OCI-LY7 (cell line): ENCODE measurements at regions not wholly inside any gene's neighbourhood (a gene's known extent, or its start where the extent isn't known, plus 50 kb on each side); places are given as distances from the start of the nearest gene placed in this dataset.

Experiments used
- BruUV-seq: library from RNA; stranded (reverse); fragments of 400-500 nt; replicated peaks from 2 replicates; lab custom pipeline; 2021; lab: Mats Ljungman, UMichigan
- CTCF ChIA-PET: fragments of 300-600 bp; sonication (Branson Sonifier 250); formaldehyde crosslinking; loops from one replicate; lab custom pipeline; 2022; ENCODE audit warnings: antibody characterized with exemption; ENCODE audit not compliant: unreplicated experiment; lab: Charles Lee
- POLR2A ChIA-PET: fragments of 300-600 bp; sonication (Branson Sonifier 250); formaldehyde crosslinking; loops from one replicate; lab custom pipeline; 2022; ENCODE audit warnings: antibody characterized with exemption; lab: Charles Lee
- DNase-seq: peaks from one replicate; pipeline ENCODE4 v3.0.0-alpha.2; 2015; ENCODE audit warnings: low spot score
- H2AFZ ChIP-seq: fragments of 200-600 bp; sonication (generic), shearing (Covaris generic); 2 replicates; pipeline ENCODE4 v1.6.1; 2014; ENCODE audit warnings: mild to moderate bottlenecking, antibody characterized with exemption, low read length, moderate library complexity
- H3K27ac ChIP-seq: fragments of 200-600 bp; sonication (generic); 2 replicates; pipeline ENCODE4 v1.5.1; 2014; ENCODE audit warnings: mixed run types, low read depth, mild to moderate bottlenecking, moderate library complexity, low read length, inconsistent platforms; ENCODE audit not compliant: poor library complexity, severe bottlenecking
- H3K36me3 ChIP-seq: fragments of 200-600 bp; sonication (generic); 2 replicates; pipeline ENCODE4 v1.6.1; 2014; ENCODE audit warnings: mild to moderate bottlenecking, antibody characterized with exemption, low read length, moderate library complexity, mixed read lengths; ENCODE audit not compliant: insufficient read depth
- H3K4me1 ChIP-seq: fragments of 200-600 bp; sonication (generic); 2 replicates; pipeline ENCODE4 v1.5.1; 2014; ENCODE audit warnings: mild to moderate bottlenecking, low read length; ENCODE audit not compliant: insufficient read depth, poor library complexity, severe bottlenecking
- H3K4me2 ChIP-seq: fragments of 200-600 bp; sonication (generic); 2 replicates; pipeline ENCODE4 v1.6.1; 2014; ENCODE audit warnings: mild to moderate bottlenecking, low read length
- H3K4me3 ChIP-seq: fragments of 200-600 bp; sonication (generic); 2 replicates; pipeline ENCODE4 v1.5.1; 2014; ENCODE audit warnings: mild to moderate bottlenecking, low read depth, low read length; ENCODE audit not compliant: poor library complexity, severe bottlenecking
- H3K79me2 ChIP-seq: fragments of 200-600 bp; sonication (generic); 2 replicates; pipeline ENCODE4 v1.6.1; 2016; ENCODE audit warnings: low read depth, mild to moderate bottlenecking, low read length, moderate library complexity, mixed read lengths; ENCODE audit not compliant: insufficient read depth
- H3K9me2 ChIP-seq: fragments of 200-600 bp; sonication (generic); 2 replicates; pipeline ENCODE4 v1.6.1; 2016; ENCODE audit warnings: mild to moderate bottlenecking, low read length, mixed read lengths; ENCODE audit not compliant: insufficient read depth
- H3K9me3 ChIP-seq: fragments of 200-600 bp; sonication (generic); 2 replicates; pipeline ENCODE4 v1.6.1; 2014; ENCODE audit warnings: mild to moderate bottlenecking, mixed run types, low read length, mixed read lengths
- H4K20me1 ChIP-seq: fragments of 200-600 bp; sonication (generic); 2 replicates; pipeline ENCODE4 v1.6.1; 2014; ENCODE audit warnings: mild to moderate bottlenecking, antibody characterized with exemption, low read length, moderate library complexity, mixed read lengths; ENCODE audit not compliant: insufficient read depth
- EZH2phosphoT487 ChIP-seq: fragments of 200-600 bp; sonication (generic); IDR thresholded peaks from 2 replicates; pipeline ENCODE4 v1.6.1; 2018; ENCODE audit warnings: low read depth, borderline replicate concordance, mild to moderate bottlenecking, mixed run types, antibody characterized with exemption, low read length, moderate library complexity, mixed read lengths
- intact Hi-C: fragments of 100-400 bp; cut with micrococcal nuclease; formaldehyde crosslinking; loops from one replicate; pipeline ENCODE4 v1.10.0; 2022; ENCODE audit not compliant: unreplicated experiment
- TF ChIP-seq, protein P1 (sequence below): fragments of 200-600 bp; sonication (generic); conservative IDR thresholded peaks from 2 replicates; pipeline ENCODE4 v1.5.1; 2014; ENCODE audit warnings: mild to moderate bottlenecking, antibody characterized with exemption, low read length, moderate library complexity, mixed read lengths

DNA sequence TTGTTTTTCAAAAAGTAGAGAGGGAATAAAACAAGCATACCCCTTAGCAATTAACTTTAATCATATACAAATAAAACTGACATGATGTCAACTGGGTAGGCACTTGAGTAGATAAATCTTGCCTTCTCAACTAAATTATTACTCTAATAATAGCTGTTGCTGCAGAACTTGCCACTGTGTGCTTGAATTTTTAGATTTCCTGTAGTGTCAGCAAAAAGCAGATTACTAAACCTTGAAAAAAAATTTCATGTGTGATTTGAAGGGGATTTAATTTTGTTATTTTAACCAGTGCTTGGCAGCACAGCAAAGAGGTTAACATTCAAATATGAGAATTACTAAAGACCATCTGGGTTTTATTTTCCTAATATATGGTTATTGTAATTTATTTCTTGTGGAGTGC is 438.3 kb upstream of the SPANXN1 start:
- intact Hi-C loops: no loop called here
- TF ChIP-seq EZH2phosphoT487: no peak
- TF ChIP-seq, protein P1, sequence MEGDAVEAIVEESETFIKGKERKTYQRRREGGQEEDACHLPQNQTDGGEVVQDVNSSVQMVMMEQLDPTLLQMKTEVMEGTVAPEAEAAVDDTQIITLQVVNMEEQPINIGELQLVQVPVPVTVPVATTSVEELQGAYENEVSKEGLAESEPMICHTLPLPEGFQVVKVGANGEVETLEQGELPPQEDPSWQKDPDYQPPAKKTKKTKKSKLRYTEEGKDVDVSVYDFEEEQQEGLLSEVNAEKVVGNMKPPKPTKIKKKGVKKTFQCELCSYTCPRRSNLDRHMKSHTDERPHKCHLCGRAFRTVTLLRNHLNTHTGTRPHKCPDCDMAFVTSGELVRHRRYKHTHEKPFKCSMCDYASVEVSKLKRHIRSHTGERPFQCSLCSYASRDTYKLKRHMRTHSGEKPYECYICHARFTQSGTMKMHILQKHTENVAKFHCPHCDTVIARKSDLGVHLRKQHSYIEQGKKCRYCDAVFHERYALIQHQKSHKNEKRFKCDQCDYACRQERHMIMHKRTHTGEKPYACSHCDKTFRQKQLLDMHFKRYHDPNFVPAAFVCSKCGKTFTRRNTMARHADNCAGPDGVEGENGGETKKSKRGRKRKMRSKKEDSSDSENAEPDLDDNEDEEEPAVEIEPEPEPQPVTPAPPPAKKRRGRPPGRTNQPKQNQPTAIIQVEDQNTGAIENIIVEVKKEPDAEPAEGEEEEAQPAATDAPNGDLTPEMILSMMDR: no peak
- no peaks in the 10 kb centered on the region for H3K79me2 ChIP-seq
- no peaks in the 10 kb centered on the region for H3K9me3 ChIP-seq
- BruUV-seq: no TSS peak
- H4K20me1 ChIP-seq: no peaks in the 10 kb centered on the region
- H3K9me2 ChIP-seq: no peaks in the 10 kb centered on the region
- POLR2A ChIA-PET: no interaction called here
- H3K4me2 ChIP-seq: no peak overlapping the region
- H3K4me1 ChIP-seq: no peaks in the 10 kb centered on the region
- no peak for DNase-seq
- CTCF ChIA-PET: no interaction called here
- H3K4me3 ChIP-seq: no peak overlapping the region
- no peak overlapping the region for H2AFZ ChIP-seq
- H3K36me3 ChIP-seq: no peaks in the 10 kb centered on the region
- H3K27ac ChIP-seq: no peak overlapping the region

DNA sequence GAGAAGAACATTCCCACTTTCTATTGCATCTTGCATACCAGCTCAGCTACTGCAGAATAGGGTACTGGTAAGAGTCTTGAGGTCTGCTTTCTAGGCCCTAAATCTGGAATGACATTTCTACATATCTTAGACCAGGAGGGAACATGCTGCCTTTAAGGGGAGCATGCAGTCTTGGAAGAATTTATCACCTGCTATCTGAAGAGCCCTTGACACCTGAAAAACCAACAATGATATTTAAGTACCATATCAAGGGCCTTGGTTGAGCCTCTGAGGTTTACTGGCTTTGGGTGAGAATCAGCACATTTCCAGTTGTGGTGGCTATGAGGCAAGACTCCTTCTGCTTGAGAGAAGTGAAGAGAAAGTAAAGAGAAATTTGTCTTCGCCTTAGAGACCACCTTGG is 436.8 kb upstream of the SPANXN1 start:
- Histone ChIP-seq H3K9me2 (no peaks in the 10 kb centered on the region), H3K4me3 (no peak overlapping the region), H3K36me3 (no peaks in the 10 kb centered on the region), H4K20me1 (no peaks in the 10 kb centered on the region), H3K79me2 (no peaks in the 10 kb centered on the region), H2AFZ (no peak overlapping the region), H3K27ac (no peak overlapping the region), H3K9me3 (no peaks in the 10 kb centered on the region), H3K4me2 (no peak overlapping the region), H3K4me1 (no peaks in the 10 kb centered on the region)
- POLR2A ChIA-PET: no interaction called here
- CTCF ChIA-PET: no interaction called here
- intact Hi-C loops: no loop called here
- DNase-seq: no peak
- BruUV-seq: no TSS peak
- no peak for TF ChIP-seq EZH2phosphoT487
- TF ChIP-seq, protein P1: no peak

DNA sequence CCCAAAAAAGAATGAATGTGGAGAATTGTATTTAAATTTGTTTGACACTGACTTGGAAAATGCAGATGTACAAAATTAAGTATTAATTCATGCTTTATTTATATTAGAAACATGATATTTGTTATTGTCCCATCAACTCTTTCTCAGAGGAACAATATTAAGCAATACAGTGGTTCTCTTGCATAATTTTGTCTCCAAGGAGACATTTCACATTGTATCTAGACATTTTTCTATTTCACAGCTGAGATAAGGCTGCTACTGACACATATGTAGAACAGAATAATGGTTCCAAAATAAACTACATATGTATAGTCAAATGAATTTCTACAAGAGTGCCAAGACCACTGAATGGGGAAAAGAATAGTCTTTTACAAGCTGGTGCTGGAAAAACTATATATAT is 427.9 kb upstream of the SPANXN1 start:
- Histone ChIP-seq H3K36me3 (no peaks in the 10 kb centered on the region), H3K4me1 (no peaks in the 10 kb centered on the region), H2AFZ (no peak overlapping the region), H3K4me2 (no peak overlapping the region), H3K9me3 (no peaks in the 10 kb centered on the region), H4K20me1 (no peaks in the 10 kb centered on the region), H3K4me3 (no peak overlapping the region), H3K27ac (no peak overlapping the region), H3K9me2 (no peaks in the 10 kb centered on the region), H3K79me2 (no peaks in the 10 kb centered on the region)
- intact Hi-C loops: no loop called here
- TF ChIP-seq EZH2phosphoT487: no peak
- TF ChIP-seq, protein P1: no peak
- ChIA-PET CTCF (no interaction called here), POLR2A (no interaction called here)
- DNase-seq: no peak
- BruUV-seq: no TSS peak
